ENCODE measurements at regions not wholly inside any gene's neighbourhood (a gene's known extent, or its start where the extent isn't known, plus 50 kb on each side); places are given as distances from the start of the nearest gene placed in this dataset.

- TF ChIP-seq CTCF (conservative IDR thresholded peaks at IDR 0.05; ENCODE audit: low read length) (no peak), EZH2phosphoT487 (IDR thresholded peaks at IDR 0.05; ENCODE audit: borderline replicate concordance) (no peak)
These were observed 139.4 kb upstream of the PPP1R26 start for GRCh38 chr9:135340143-135340655.

All from Loucy (cell line).